ENCODE measurements at regions not wholly inside any gene's neighbourhood (a gene's known extent, or its start where the extent isn't known, plus 50 kb on each side); places are given as distances from the start of the nearest gene placed in this dataset.

DNA sequence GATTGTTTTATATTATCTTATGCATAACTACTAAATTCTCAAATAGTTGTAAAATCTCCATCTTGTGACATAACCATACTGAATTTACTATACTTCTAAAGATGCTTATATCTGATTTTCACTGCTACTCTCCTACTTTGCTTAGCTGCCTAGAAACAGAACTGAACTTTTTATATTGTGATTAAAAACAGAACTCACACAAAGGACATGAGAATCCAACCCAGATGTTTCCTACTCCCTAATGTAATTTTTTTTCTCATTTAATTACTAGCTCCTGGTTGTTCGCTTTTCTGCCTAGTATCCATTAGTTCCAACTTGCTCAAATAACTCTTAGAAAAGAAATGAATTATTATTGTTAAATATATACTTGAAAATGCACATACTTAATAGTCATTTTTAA lies 283.5 kb upstream of the ACTRT1 start:
- TF ChIP-seq CTCF (IDR thresholded peaks at IDR 0.05; ENCODE audit: poor library complexity, severe bottlenecking) (no peak), EZH2 (IDR thresholded peaks at IDR 0.05; ENCODE audit: borderline replicate concordance, insufficient read depth, low read length, poor library complexity, severe bottlenecking) (no peak), RAD21 (conservative IDR thresholded peaks at IDR 0.05) (no peak), POLR2AphosphoS5 (IDR thresholded peaks at IDR 0.05) (no peak)
- TF ChIP-seq, protein P1, sequence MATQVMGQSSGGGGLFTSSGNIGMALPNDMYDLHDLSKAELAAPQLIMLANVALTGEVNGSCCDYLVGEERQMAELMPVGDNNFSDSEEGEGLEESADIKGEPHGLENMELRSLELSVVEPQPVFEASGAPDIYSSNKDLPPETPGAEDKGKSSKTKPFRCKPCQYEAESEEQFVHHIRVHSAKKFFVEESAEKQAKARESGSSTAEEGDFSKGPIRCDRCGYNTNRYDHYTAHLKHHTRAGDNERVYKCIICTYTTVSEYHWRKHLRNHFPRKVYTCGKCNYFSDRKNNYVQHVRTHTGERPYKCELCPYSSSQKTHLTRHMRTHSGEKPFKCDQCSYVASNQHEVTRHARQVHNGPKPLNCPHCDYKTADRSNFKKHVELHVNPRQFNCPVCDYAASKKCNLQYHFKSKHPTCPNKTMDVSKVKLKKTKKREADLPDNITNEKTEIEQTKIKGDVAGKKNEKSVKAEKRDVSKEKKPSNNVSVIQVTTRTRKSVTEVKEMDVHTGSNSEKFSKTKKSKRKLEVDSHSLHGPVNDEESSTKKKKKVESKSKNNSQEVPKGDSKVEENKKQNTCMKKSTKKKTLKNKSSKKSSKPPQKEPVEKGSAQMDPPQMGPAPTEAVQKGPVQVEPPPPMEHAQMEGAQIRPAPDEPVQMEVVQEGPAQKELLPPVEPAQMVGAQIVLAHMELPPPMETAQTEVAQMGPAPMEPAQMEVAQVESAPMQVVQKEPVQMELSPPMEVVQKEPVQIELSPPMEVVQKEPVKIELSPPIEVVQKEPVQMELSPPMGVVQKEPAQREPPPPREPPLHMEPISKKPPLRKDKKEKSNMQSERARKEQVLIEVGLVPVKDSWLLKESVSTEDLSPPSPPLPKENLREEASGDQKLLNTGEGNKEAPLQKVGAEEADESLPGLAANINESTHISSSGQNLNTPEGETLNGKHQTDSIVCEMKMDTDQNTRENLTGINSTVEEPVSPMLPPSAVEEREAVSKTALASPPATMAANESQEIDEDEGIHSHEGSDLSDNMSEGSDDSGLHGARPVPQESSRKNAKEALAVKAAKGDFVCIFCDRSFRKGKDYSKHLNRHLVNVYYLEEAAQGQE (IDR thresholded peaks at IDR 0.05; ENCODE audit: borderline replicate concordance) = no peak
